ENCODE measurements at regions not wholly inside any gene's neighbourhood (a gene's known extent, or its start where the extent isn't known, plus 50 kb on each side); places are given as distances from the start of the nearest gene placed in this dataset.

GRCh38 chr18:40760251-40760650, 1194.8 kb upstream of the PIK3C3 start:
- Histone ChIP-seq H3K4me1 (ENCODE audit: control insufficient read depth in 2 of 3, insufficient read depth in 2 of 3, low read depth in 1 of 3, low read length in 3 of 3) (no peaks in the 10 kb centered on the region), H3K9ac (ENCODE audit: low read length in 3 of 3) (no peak overlapping the region), H3K27me3 (ENCODE audit: control insufficient read depth, insufficient read depth, low read length) (no peaks in the 10 kb centered on the region), H3K27ac (ENCODE audit: low read depth in 2 of 2, low read length in 2 of 2) (no peak overlapping the region), H3K4me3 (ENCODE audit: low read length in 3 of 3) (no peak overlapping the region), H3K36me3 (ENCODE audit: control insufficient read depth in 2 of 3, insufficient read depth in 3 of 3, low read length in 3 of 3) (no peaks in the 10 kb centered on the region), H3K9me3 (ENCODE audit: control insufficient read depth in 2 of 3, insufficient read depth in 1 of 3, low read length in 3 of 3) (no peaks in the 10 kb centered on the region)
- DNase-seq (no peak), FAIRE-seq (no peak)
- no peak for TF ChIP-seq CTCF (IDR thresholded peaks at IDR 0.05; ENCODE audit: borderline replicate concordance, extremely low read depth, insufficient read depth)
- intact Hi-C loops (cut with DNase I) = no loop called here

- Histone ChIP-seq H3K36me3 (ENCODE audit: control insufficient read depth in 2 of 3, insufficient read depth in 3 of 3, low read length in 3 of 3) (no peaks in the 10 kb centered on the region), H3K27me3 (ENCODE audit: control insufficient read depth, insufficient read depth, low read length) (no peaks in the 10 kb centered on the region), H3K4me1 (ENCODE audit: control insufficient read depth in 2 of 3, insufficient read depth in 2 of 3, low read depth in 1 of 3, low read length in 3 of 3) (no peaks in the 10 kb centered on the region), H3K27ac (ENCODE audit: low read depth in 2 of 2, low read length in 2 of 2) (no peak overlapping the region), H3K9me3 (ENCODE audit: control insufficient read depth in 2 of 3, insufficient read depth in 1 of 3, low read length in 3 of 3) (no peaks in the 10 kb centered on the region), H3K4me3 (ENCODE audit: low read length in 3 of 3) (no peak overlapping the region), H3K9ac (ENCODE audit: low read length in 3 of 3) (no peak overlapping the region)
- DNase-seq = no peak
- intact Hi-C loops (cut with DNase I) = no loop called here
- FAIRE-seq = no peak
- TF ChIP-seq CTCF (IDR thresholded peaks at IDR 0.05; ENCODE audit: borderline replicate concordance, extremely low read depth, insufficient read depth) = no peak
These were observed 1200.6 kb upstream of the PIK3C3 start for GRCh38 chr18:40754477-40754876.

- no peak overlapping the region for H3K9ac ChIP-seq (ENCODE audit: low read length in 3 of 3)
- TF ChIP-seq CTCF (IDR thresholded peaks at IDR 0.05; ENCODE audit: borderline replicate concordance, extremely low read depth, insufficient read depth) = no peak
- H3K27me3 ChIP-seq (ENCODE audit: control insufficient read depth, insufficient read depth, low read length) = no peaks in the 10 kb centered on the region
- FAIRE-seq = no peak
- no peaks in the 10 kb centered on the region for H3K4me1 ChIP-seq (ENCODE audit: control insufficient read depth in 2 of 3, insufficient read depth in 2 of 3, low read depth in 1 of 3, low read length in 3 of 3)
- H3K4me3 ChIP-seq (ENCODE audit: low read length in 3 of 3) = no peak overlapping the region
- H3K9me3 ChIP-seq (ENCODE audit: control insufficient read depth in 2 of 3, insufficient read depth in 1 of 3, low read length in 3 of 3) = no peaks in the 10 kb centered on the region
- no peak overlapping the region for H3K27ac ChIP-seq (ENCODE audit: low read depth in 2 of 2, low read length in 2 of 2)
- H3K36me3 ChIP-seq (ENCODE audit: control insufficient read depth in 2 of 3, insufficient read depth in 3 of 3, low read length in 3 of 3) = no peaks in the 10 kb centered on the region
- no peak for DNase-seq
- intact Hi-C loops (cut with DNase I) = no loop called here
These were observed 1202.7 kb upstream of the PIK3C3 start for GRCh38 chr18:40752316-40752715.

- no peak overlapping the region for H3K27ac ChIP-seq (ENCODE audit: low read depth in 2 of 2, low read length in 2 of 2)
- intact Hi-C loops (cut with DNase I) = no loop called here
- H3K27me3 ChIP-seq (ENCODE audit: control insufficient read depth, insufficient read depth, low read length) = no peaks in the 10 kb centered on the region
- no peaks in the 10 kb centered on the region for H3K9me3 ChIP-seq (ENCODE audit: control insufficient read depth in 2 of 3, insufficient read depth in 1 of 3, low read length in 3 of 3)
- H3K36me3 ChIP-seq (ENCODE audit: control insufficient read depth in 2 of 3, insufficient read depth in 3 of 3, low read length in 3 of 3) = no peaks in the 10 kb centered on the region
- no peaks in the 10 kb centered on the region for H3K4me1 ChIP-seq (ENCODE audit: control insufficient read depth in 2 of 3, insufficient read depth in 2 of 3, low read depth in 1 of 3, low read length in 3 of 3)
- H3K4me3 ChIP-seq (ENCODE audit: low read length in 3 of 3) = no peak overlapping the region
- peak in 1 of 5 donors; percentile 4 for DNase-seq
- no peak for TF ChIP-seq CTCF (IDR thresholded peaks at IDR 0.05; ENCODE audit: borderline replicate concordance, extremely low read depth, insufficient read depth)
- H3K9ac ChIP-seq (ENCODE audit: low read length in 3 of 3) = no peak overlapping the region
- FAIRE-seq = no peak
These were observed 1203.8 kb upstream of the PIK3C3 start for GRCh38 chr18:40751186-40751585.
